ENCODE measurements at regions not wholly inside any gene's neighbourhood (a gene's known extent, or its start where the extent isn't known, plus 50 kb on each side); places are given as distances from the start of the nearest gene placed in this dataset.

- Histone ChIP-seq H3K79me1 (ENCODE audit: low read depth in 1 of 2, low read length in 2 of 2) (no peaks in the 10 kb centered on the region), H3K36me3 (ENCODE audit: control insufficient read depth, insufficient read depth, low read length) (no peaks in the 10 kb centered on the region), H2AK5ac (ENCODE audit: low read depth, low read length) (no peak overlapping the region), H3K9me3 (ENCODE audit: control insufficient read depth, insufficient read depth, low read length) (no peaks in the 10 kb centered on the region), H3K27me3 (ENCODE audit: control insufficient read depth, insufficient read depth, low read length) (no peaks in the 10 kb centered on the region), H2BK5ac (ENCODE audit: low read depth, low read length, poor library complexity, severe bottlenecking) (no peak overlapping the region), H3K14ac (replicated peaks; ENCODE audit: low read depth, low read length) (no peak overlapping the region), H3K4me3 (ENCODE audit: insufficient read depth, low read depth, low read length) (no peak overlapping the region), H3K4me2 (ENCODE audit: low read depth, low read length) (no peak overlapping the region; the same call in 1 of the 2 replicates), H2BK15ac (ENCODE audit: low read depth, low read length) (no peak overlapping the region), H4K5ac (ENCODE audit: low read depth, low read length) (no peak overlapping the region), H3K27ac (ENCODE audit: insufficient read depth, low read length) (no peak overlapping the region), H4K8ac (ENCODE audit: low read depth in 2 of 2, low read length in 2 of 2) (no peak overlapping the region), H2AK9ac (replicated peaks; ENCODE audit: low read depth, low read length, poor library complexity) (no peak overlapping the region), H2BK120ac (ENCODE audit: low read depth, low read length) (no peak overlapping the region; the same call in 1 of the 2 replicates), H4K20me1 (ENCODE audit: insufficient read depth, low read length) (no peaks in the 10 kb centered on the region), H3K4ac (ENCODE audit: low read depth, low read length) (no peak overlapping the region; the same call in 1 of the 2 replicates), H4K91ac (ENCODE audit: insufficient read depth, low read depth, low read length) (no peak overlapping the region), H3K9me1 (ENCODE audit: insufficient read depth, low read length) (no peaks in the 10 kb centered on the region; the same call in 1 of the 2 replicates), H2BK20ac (ENCODE audit: low read depth, low read length) (no peak overlapping the region), H3K23ac (ENCODE audit: low read depth, low read length) (no peak overlapping the region), H2AFZ (replicated peaks; ENCODE audit: low read length, poor library complexity) (no peak overlapping the region), H3K4me1 (ENCODE audit: control insufficient read depth, insufficient read depth, low read length) (peaks cover 2% of the 10 kb centered on the region; the same call in 1 of the 2 replicates), H3K18ac (ENCODE audit: low read depth, low read length) (no peak overlapping the region), H3K56ac (ENCODE audit: extremely low read depth, insufficient read depth, low read length) (no peak overlapping the region), H3K9ac (ENCODE audit: low read depth, low read length) (no peak overlapping the region)
- intact Hi-C loops (cut with micrococcal nuclease): no loop called here
- ATAC-seq (ENCODE audit: low read depth) (peak; percentile 49; the same call in 1 of the 2 replicates), DNase-seq (peak; percentile 29)
- no TSS peak for BruUV-seq (replicated peaks)
- ChIA-PET POLR2A (ENCODE audit: unreplicated experiment) (no interaction called here), CTCF (interaction anchor here (0.6 kb wide), 2 partner anchors 190 to 632 kb away, joined by 3 to 9 read pairs; no protein-coding TSS in a partner anchor)
- no CpG with 5 or more reads among the region's 3 CpGs for WGBS, 2 experiments (ENCODE audit: extremely low coverage in 2 of 2, insufficient read length in 1 of 2)
- dilution Hi-C loops (cut with HindIII; ENCODE audit: low sequenced_read_pairs, unreplicated experiment): no loop called here
- in situ Hi-C loops (cut with MboI; ENCODE audit: low sequenced_read_pairs): no loop called here
- no peak for TF ChIP-seq BHLHE40 (IDR thresholded peaks at IDR 0.05; ENCODE audit: low read depth, low read length)
- no peak for TF ChIP-seq SMC3 (IDR thresholded peaks at IDR 0.05; ENCODE audit: low read depth, low read length)
- TF ChIP-seq CEBPB (IDR thresholded peaks at IDR 0.05; ENCODE audit: low read depth, low read length): no peak
- TF ChIP-seq FOS (IDR thresholded peaks at IDR 0.05; ENCODE audit: low read depth, low read length): no peak
- TF ChIP-seq RAD21 (IDR thresholded peaks at IDR 0.05; ENCODE audit: low read length): no peak
- TF ChIP-seq CTCF (conservative IDR thresholded peaks at IDR 0.05; ENCODE audit: low read depth, low read length): no peak
- TF ChIP-seq CHD1 (IDR thresholded peaks at IDR 0.05; ENCODE audit: low read depth, low read length): no peak
- TF ChIP-seq MAFK (IDR thresholded peaks at IDR 0.05; ENCODE audit: low read depth, low read length): no peak
- TF ChIP-seq NFE2L2 (IDR thresholded peaks at IDR 0.05; ENCODE audit: low read depth, low read length): no peak
- TF ChIP-seq, protein P1, sequence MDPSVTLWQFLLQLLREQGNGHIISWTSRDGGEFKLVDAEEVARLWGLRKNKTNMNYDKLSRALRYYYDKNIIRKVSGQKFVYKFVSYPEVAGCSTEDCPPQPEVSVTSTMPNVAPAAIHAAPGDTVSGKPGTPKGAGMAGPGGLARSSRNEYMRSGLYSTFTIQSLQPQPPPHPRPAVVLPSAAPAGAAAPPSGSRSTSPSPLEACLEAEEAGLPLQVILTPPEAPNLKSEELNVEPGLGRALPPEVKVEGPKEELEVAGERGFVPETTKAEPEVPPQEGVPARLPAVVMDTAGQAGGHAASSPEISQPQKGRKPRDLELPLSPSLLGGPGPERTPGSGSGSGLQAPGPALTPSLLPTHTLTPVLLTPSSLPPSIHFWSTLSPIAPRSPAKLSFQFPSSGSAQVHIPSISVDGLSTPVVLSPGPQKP (IDR thresholded peaks at IDR 0.05; ENCODE audit: borderline replicate concordance, low read depth, low read length): no peak
- no peak for TF ChIP-seq RCOR1 (IDR thresholded peaks at IDR 0.05; ENCODE audit: insufficient replicate concordance, low read length)
Measured at GRCh38 chr7:113812591-113813255, 106.1 kb downstream of the PPP1R3A start.

Measured in IMR-90 (cell line).